ENCODE measurements at regions not wholly inside any gene's neighbourhood (a gene's known extent, or its start where the extent isn't known, plus 50 kb on each side); places are given as distances from the start of the nearest gene placed in this dataset.

GRCh38 chrX:39140581-39140980 is 339.3 kb downstream of the MID1IP1 start:
- DNase-seq (ENCODE audit: low read depth, low spot score), result no peak
- no TSS peak for BruUV-seq (replicated peaks)
- H3K27ac ChIP-seq (ENCODE audit: low read depth, low read length), result no peak overlapping the region
- no peak overlapping the region for H3K9ac ChIP-seq (ENCODE audit: low read length)
- ChIA-PET CTCF (no interaction called here), POLR2A (no interaction called here), RAD21 (ENCODE audit: low non-redundant PET in 1 of 2, low total read pairs in 2 of 2, uncharacterized antibody in 2 of 2, unreplicated experiment in 2 of 2) (no interaction called here)
- H3K9me3 ChIP-seq (ENCODE audit: control insufficient read depth in 1 of 2, insufficient read depth in 1 of 2, low read depth in 1 of 2, low read length in 2 of 2), result no peaks in the 10 kb centered on the region
- no peak overlapping the region for H3K4me2 ChIP-seq (ENCODE audit: low read length)
- TF ChIP-seq POLR2A (IDR thresholded peaks at IDR 0.05; ENCODE audit: borderline replicate concordance, extremely low read depth, insufficient read depth, insufficient read length), result no peak
- TF ChIP-seq SP1 (IDR thresholded peaks at IDR 0.05; ENCODE audit: low read depth), result no peak
- TF ChIP-seq SIN3A (IDR thresholded peaks at IDR 0.05; ENCODE audit: low read depth), result no peak
- TF ChIP-seq ZBTB33 (IDR thresholded peaks at IDR 0.05; ENCODE audit: extremely low read depth, insufficient replicate concordance, low read length), result no peak
- TF ChIP-seq FOSL1 (IDR thresholded peaks at IDR 0.05; ENCODE audit: low read depth), result no peak
- TF ChIP-seq CBX3 (IDR thresholded peaks at IDR 0.05; ENCODE audit: low read depth), result no peak
- no peak for TF ChIP-seq RAD21 (IDR thresholded peaks at IDR 0.05; ENCODE audit: low read depth)
- no peak for TF ChIP-seq REST (IDR thresholded peaks at IDR 0.05; ENCODE audit: low read depth)
- TF ChIP-seq ZFX (IDR thresholded peaks at IDR 0.05), result no peak
- TF ChIP-seq SRF (IDR thresholded peaks at IDR 0.05; ENCODE audit: low read depth), result no peak
- TF ChIP-seq CEBPB (IDR thresholded peaks at IDR 0.05; ENCODE audit: low read depth), result no peak
- H3K4me3 ChIP-seq (replicated peaks in 1 of 2; ENCODE audit: low read depth in 1 of 2, low read length in 2 of 2), result no peak overlapping the region
- H3K36me3 ChIP-seq (ENCODE audit: control insufficient read depth in 1 of 2, insufficient read depth in 2 of 2, low read length in 2 of 2), result no peaks in the 10 kb centered on the region
- H4K20me1 ChIP-seq (ENCODE audit: insufficient read depth), result no peaks in the 10 kb centered on the region
- no peaks in the 10 kb centered on the region for H3K27me3 ChIP-seq (ENCODE audit: insufficient read depth, low read length)
- H3K4me1 ChIP-seq (ENCODE audit: control insufficient read depth in 1 of 2, insufficient read depth in 2 of 2, low read length in 2 of 2), result no peaks in the 10 kb centered on the region
- intact Hi-C loops (cut with micrococcal nuclease), result no loop called here
- H2AFZ ChIP-seq (ENCODE audit: low read depth, low read length, poor library complexity, severe bottlenecking), result no peak overlapping the region
- no peaks in the 10 kb centered on the region for H3K79me2 ChIP-seq (ENCODE audit: insufficient read depth, low read length)
- no peak for ATAC-seq
- H3K9me2 ChIP-seq (ENCODE audit: insufficient read depth), result no peaks in the 10 kb centered on the region

Data from HCT116 (cell line).